ENCODE measurements at regions not wholly inside any gene's neighbourhood (a gene's known extent, or its start where the extent isn't known, plus 50 kb on each side); places are given as distances from the start of the nearest gene placed in this dataset.

DNA sequence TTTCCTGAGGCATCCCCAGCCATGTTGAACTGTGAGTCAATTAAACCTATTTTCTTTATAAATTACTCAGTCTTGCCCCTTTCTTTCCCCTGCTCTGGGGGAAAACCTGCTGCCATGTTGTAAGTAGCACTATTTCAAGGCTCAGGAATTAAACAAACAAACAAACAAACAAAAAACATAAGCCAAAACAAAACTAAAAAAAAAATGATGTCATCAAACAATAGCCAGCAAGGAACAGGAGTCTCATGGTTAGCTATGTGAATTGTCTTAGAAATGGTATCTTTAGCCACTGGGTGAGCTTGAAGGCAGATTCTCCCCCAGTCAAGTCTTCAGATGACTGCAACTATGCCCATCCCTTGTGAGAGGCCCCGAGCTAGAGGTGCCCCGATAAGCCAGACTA is 823.4 kb upstream of the ZEB2 start:
- no peak for TF ChIP-seq CSDC2 (CRISPR knock-in tag; IDR thresholded peaks at IDR 0.05)
- TF ChIP-seq CREB5 (CRISPR knock-in tag; IDR thresholded peaks at IDR 0.05; ENCODE audit: low read depth) = no peak
- TF ChIP-seq, protein P1, sequence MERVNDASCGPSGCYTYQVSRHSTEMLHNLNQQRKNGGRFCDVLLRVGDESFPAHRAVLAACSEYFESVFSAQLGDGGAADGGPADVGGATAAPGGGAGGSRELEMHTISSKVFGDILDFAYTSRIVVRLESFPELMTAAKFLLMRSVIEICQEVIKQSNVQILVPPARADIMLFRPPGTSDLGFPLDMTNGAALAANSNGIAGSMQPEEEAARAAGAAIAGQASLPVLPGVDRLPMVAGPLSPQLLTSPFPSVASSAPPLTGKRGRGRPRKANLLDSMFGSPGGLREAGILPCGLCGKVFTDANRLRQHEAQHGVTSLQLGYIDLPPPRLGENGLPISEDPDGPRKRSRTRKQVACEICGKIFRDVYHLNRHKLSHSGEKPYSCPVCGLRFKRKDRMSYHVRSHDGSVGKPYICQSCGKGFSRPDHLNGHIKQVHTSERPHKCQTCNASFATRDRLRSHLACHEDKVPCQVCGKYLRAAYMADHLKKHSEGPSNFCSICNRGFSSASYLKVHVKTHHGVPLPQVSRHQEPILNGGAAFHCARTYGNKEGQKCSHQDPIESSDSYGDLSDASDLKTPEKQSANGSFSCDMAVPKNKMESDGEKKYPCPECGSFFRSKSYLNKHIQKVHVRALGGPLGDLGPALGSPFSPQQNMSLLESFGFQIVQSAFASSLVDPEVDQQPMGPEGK (CRISPR knock-in tag; IDR thresholded peaks at IDR 0.05; ENCODE audit: borderline replicate concordance) = no peak
- no peak for TF ChIP-seq GLIS3 (CRISPR knock-in tag; IDR thresholded peaks at IDR 0.05)
